ENCODE measurements at regions not wholly inside any gene's neighbourhood (a gene's known extent, or its start where the extent isn't known, plus 50 kb on each side); places are given as distances from the start of the nearest gene placed in this dataset.

- no peaks in the 10 kb centered on the region for H3K27me3 ChIP-seq (replicated peaks; ENCODE audit: insufficient read depth, low read length)
- no peaks in the 10 kb centered on the region for H3K36me3 ChIP-seq (replicated peaks; ENCODE audit: insufficient read depth, low read length)
- H3K4me2 ChIP-seq (ENCODE audit: low read depth, low read length): no peak overlapping the region
- no peak overlapping the region for H3K9ac ChIP-seq (ENCODE audit: low read length)
- no peak overlapping the region for H3K4me3 ChIP-seq (ENCODE audit: low read length)
- no peaks in the 10 kb centered on the region for H3F3A ChIP-seq (ENCODE audit: insufficient read depth, low read length)
- TF ChIP-seq EZH2phosphoT487 (IDR thresholded peaks at IDR 0.05; ENCODE audit: low read length): no peak
- no peak for TF ChIP-seq EZH2 (optimal IDR thresholded peaks at IDR 0.05; ENCODE audit: low read depth, low read length)
- TF ChIP-seq, protein P1, sequence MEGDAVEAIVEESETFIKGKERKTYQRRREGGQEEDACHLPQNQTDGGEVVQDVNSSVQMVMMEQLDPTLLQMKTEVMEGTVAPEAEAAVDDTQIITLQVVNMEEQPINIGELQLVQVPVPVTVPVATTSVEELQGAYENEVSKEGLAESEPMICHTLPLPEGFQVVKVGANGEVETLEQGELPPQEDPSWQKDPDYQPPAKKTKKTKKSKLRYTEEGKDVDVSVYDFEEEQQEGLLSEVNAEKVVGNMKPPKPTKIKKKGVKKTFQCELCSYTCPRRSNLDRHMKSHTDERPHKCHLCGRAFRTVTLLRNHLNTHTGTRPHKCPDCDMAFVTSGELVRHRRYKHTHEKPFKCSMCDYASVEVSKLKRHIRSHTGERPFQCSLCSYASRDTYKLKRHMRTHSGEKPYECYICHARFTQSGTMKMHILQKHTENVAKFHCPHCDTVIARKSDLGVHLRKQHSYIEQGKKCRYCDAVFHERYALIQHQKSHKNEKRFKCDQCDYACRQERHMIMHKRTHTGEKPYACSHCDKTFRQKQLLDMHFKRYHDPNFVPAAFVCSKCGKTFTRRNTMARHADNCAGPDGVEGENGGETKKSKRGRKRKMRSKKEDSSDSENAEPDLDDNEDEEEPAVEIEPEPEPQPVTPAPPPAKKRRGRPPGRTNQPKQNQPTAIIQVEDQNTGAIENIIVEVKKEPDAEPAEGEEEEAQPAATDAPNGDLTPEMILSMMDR (IDR thresholded peaks at IDR 0.05; ENCODE audit: low read length): no peak
- no peak overlapping the region for H3K27ac ChIP-seq (ENCODE audit: low read length)
- H3K9me2 ChIP-seq (replicated peaks; ENCODE audit: insufficient read depth, low read length): no peaks in the 10 kb centered on the region
- H3K79me2 ChIP-seq (ENCODE audit: low read length): no peaks in the 10 kb centered on the region
- no peaks in the 10 kb centered on the region for H4K20me1 ChIP-seq (ENCODE audit: insufficient read depth, low read length)
- DNase-seq: no peak
- H2AFZ ChIP-seq (ENCODE audit: low read length): no peak overlapping the region
- H3K9me3 ChIP-seq (replicated peaks; ENCODE audit: insufficient read depth, low read length): no peaks in the 10 kb centered on the region
- H3K4me1 ChIP-seq (ENCODE audit: low read length): no peaks in the 10 kb centered on the region
Measured at GRCh38 chr12:17335487-17335886, 729.5 kb upstream of the LMO3 start.

DNA sequence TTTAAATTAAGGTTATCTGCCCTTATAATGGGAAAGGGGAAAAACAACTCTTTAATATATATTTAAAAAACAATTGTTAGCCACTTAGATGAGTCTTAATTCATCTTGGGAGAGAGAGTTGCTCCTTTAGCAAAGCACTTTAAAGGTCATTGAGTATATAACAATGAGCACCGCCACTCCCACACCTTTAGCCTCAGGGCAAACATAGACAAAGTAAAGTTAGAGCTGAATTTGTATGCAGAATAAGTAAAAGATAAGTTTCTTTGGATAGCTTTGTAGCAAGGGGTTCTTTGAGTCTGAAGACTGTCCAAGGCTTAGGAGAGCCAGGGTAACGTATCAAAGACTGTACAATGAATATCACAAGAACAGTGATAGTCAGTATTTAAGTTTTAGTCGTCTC is 728.8 kb upstream of the LMO3 start:
- H3K27ac ChIP-seq (ENCODE audit: low read length): no peak overlapping the region
- no peaks in the 10 kb centered on the region for H3K9me3 ChIP-seq (replicated peaks; ENCODE audit: insufficient read depth, low read length)
- no peak overlapping the region for H2AFZ ChIP-seq (ENCODE audit: low read length)
- TF ChIP-seq, protein P1 (IDR thresholded peaks at IDR 0.05; ENCODE audit: low read length): no peak
- TF ChIP-seq EZH2phosphoT487 (IDR thresholded peaks at IDR 0.05; ENCODE audit: low read length) (no peak), EZH2 (optimal IDR thresholded peaks at IDR 0.05; ENCODE audit: low read depth, low read length) (no peak)
- H3K9me2 ChIP-seq (replicated peaks; ENCODE audit: insufficient read depth, low read length): no peaks in the 10 kb centered on the region
- DNase-seq: no peak
- H3K4me3 ChIP-seq (ENCODE audit: low read length): no peak overlapping the region
- H3K4me2 ChIP-seq (ENCODE audit: low read depth, low read length): no peak overlapping the region
- no peak overlapping the region for H3K9ac ChIP-seq (ENCODE audit: low read length)
- no peaks in the 10 kb centered on the region for H3K79me2 ChIP-seq (ENCODE audit: low read length)
- H3K4me1 ChIP-seq (ENCODE audit: low read length): no peaks in the 10 kb centered on the region
- no peaks in the 10 kb centered on the region for H3K27me3 ChIP-seq (replicated peaks; ENCODE audit: insufficient read depth, low read length)
- H3F3A ChIP-seq (ENCODE audit: insufficient read depth, low read length): no peaks in the 10 kb centered on the region
- no peaks in the 10 kb centered on the region for H3K36me3 ChIP-seq (replicated peaks; ENCODE audit: insufficient read depth, low read length)
- H4K20me1 ChIP-seq (ENCODE audit: insufficient read depth, low read length): no peaks in the 10 kb centered on the region

DNA sequence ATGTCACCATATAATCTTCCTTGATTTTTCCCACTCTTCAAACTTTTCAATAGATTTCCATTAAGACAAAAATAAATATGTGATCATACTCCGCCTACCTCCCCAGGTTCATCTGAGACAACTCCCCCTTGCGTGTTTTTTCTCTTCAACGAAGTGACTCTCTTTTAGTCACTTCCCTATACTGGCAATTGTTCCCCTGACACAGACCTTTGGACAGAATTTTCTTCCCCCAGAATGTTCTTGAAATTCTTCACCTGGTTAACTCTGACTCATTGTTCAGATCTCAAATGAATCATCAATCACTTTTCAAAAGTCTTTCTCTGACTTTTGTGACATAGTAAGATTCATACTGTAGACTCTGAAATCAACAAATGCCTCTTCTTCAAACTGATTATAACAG is 727.3 kb upstream of the LMO3 start:
- H2AFZ ChIP-seq (ENCODE audit: low read length): no peak overlapping the region

More for the DNA sequence above, 727.3 kb upstream of the LMO3 start:
- Histone ChIP-seq H3K9ac (ENCODE audit: low read length) (no peak overlapping the region), H3K36me3 (replicated peaks; ENCODE audit: insufficient read depth, low read length) (no peaks in the 10 kb centered on the region), H3K4me1 (ENCODE audit: low read length) (no peaks in the 10 kb centered on the region), H3K9me2 (replicated peaks; ENCODE audit: insufficient read depth, low read length) (no peaks in the 10 kb centered on the region), H3K27ac (ENCODE audit: low read length) (no peak overlapping the region), H3K79me2 (ENCODE audit: low read length) (no peaks in the 10 kb centered on the region), H4K20me1 (ENCODE audit: insufficient read depth, low read length) (no peaks in the 10 kb centered on the region), H3K9me3 (replicated peaks; ENCODE audit: insufficient read depth, low read length) (no peaks in the 10 kb centered on the region), H3K4me3 (ENCODE audit: low read length) (no peak overlapping the region), H3K4me2 (ENCODE audit: low read depth, low read length) (no peak overlapping the region), H3K27me3 (replicated peaks; ENCODE audit: insufficient read depth, low read length) (no peaks in the 10 kb centered on the region), H3F3A (ENCODE audit: insufficient read depth, low read length) (no peaks in the 10 kb centered on the region)
- DNase-seq: no peak
- no peak for TF ChIP-seq EZH2phosphoT487 (IDR thresholded peaks at IDR 0.05; ENCODE audit: low read length)
- TF ChIP-seq EZH2 (optimal IDR thresholded peaks at IDR 0.05; ENCODE audit: low read depth, low read length): no peak
- TF ChIP-seq, protein P1 (IDR thresholded peaks at IDR 0.05; ENCODE audit: low read length): no peak

Measured in MM.1S (cell line).